B cell (primary cell): ENCODE measurements at regions not wholly inside any gene's neighbourhood (a gene's known extent, or its start where the extent isn't known, plus 50 kb on each side); places are given as distances from the start of the nearest gene placed in this dataset.

ENCODE experiments used
- ATAC-seq: fragments of 200-7000 bp; cut with Tn5 transposase; one replicate; pipeline ENCODE4 v1.10.0; 2021; ENCODE audit warnings: low read depth, mild to moderate bottlenecking, moderate number of reproducible peaks, moderate library complexity
- CTCF ChIA-PET: fragments of 350-600 bp; sonication (Branson Sonifier 250); formaldehyde crosslinking; loops from one replicate; lab custom pipeline; 2021; ENCODE audit warnings: antibody characterized with exemption, inconsistent platforms; lab: Charles Lee
- POLR2A ChIA-PET: fragments of 350-600 bp; sonication (Branson Sonifier 250); formaldehyde crosslinking; loops from one replicate; lab custom pipeline; 2021; ENCODE audit warnings: antibody characterized with exemption; lab: Charles Lee
- DNase-seq: peaks from one replicate; pipeline ENCODE4 v3.0.0; 2013
- H2AFZ ChIP-seq: 2 replicates; pipeline ENCODE4 v1.6.1; 2012; ENCODE audit warnings: mild to moderate bottlenecking, low read depth, low read length; ENCODE audit not compliant: insufficient read depth, poor library complexity, severe bottlenecking
- H3K27ac ChIP-seq, 2 donors: 1 replicate in 1 of 2; 2 replicates in 1 of 2; pipeline ENCODE4 v1.5.1; 2012 to 2013; ENCODE audit warnings: low read length in 2 of 2, mild to moderate bottlenecking in 2 of 2, moderate library complexity in 1 of 2
- H3K27me3 ChIP-seq, 4 experiments: fragments of 200-600 bp in 1 of 4; sonication (generic) in 1 of 4; replicated peaks in 1 of 4; 1 replicate in 2 of 4; 2 replicates in 2 of 4; pipeline versions ENCODE4 v1.6.1 to v1.7.0; 2013 to 2016; ENCODE audit warnings: low read length in 3 of 4, mild to moderate bottlenecking in 2 of 4, mixed read lengths in 1 of 4, moderate library complexity in 1 of 4; ENCODE audit not compliant: insufficient read depth in 4 of 4, control insufficient read depth in 3 of 4; ENCODE audit errors: control extremely low read depth in 1 of 4
- H3K36me3 ChIP-seq, 2 experiments: replicated peaks in 1 of 2; 1 replicate in 1 of 2; 2 replicates in 1 of 2; pipeline versions ENCODE4 v1.6.1 to v1.7.1; 2013; ENCODE audit warnings: low read length in 1 of 2; ENCODE audit not compliant: insufficient read depth in 2 of 2, control insufficient read depth in 1 of 2; ENCODE audit errors: control extremely low read depth in 1 of 2, extremely low read depth in 1 of 2
- H3K4me1 ChIP-seq, 2 donors: fragments of 200-600 bp in 1 of 2; sonication (generic) in 1 of 2; 1 replicate in 1 of 2; 2 replicates in 1 of 2; pipeline versions ENCODE4 v1.5.1 to v1.6.1; 2013 to 2017; ENCODE audit warnings: low read length in 2 of 2; ENCODE audit not compliant: control insufficient read depth in 2 of 2, insufficient read depth in 2 of 2
- H3K4me2 ChIP-seq: replicated peaks from 2 replicates; pipeline ENCODE3; 2012; ENCODE audit warnings: mild to moderate bottlenecking, low read depth, low read length; ENCODE audit not compliant: poor library complexity, severe bottlenecking
- H3K4me3 ChIP-seq, 5 experiments: fragments of 200-600 bp in 1 of 5; sonication (generic) in 1 of 5; 1 replicate in 3 of 5; 2 replicates in 2 of 5; pipeline versions ENCODE4 v1.5.1 to v1.7.0; 2011 to 2016; ENCODE audit warnings: low read length in 4 of 5, mild to moderate bottlenecking in 4 of 5, low read depth in 2 of 5, control low read depth in 1 of 5, moderate library complexity in 1 of 5; ENCODE audit not compliant: insufficient read depth in 1 of 5; ENCODE audit errors: control extremely low read depth in 1 of 5, extremely low read depth in 1 of 5
- H3K79me2 ChIP-seq: fragments of 200-600 bp; sonication (generic); one replicate; pipeline ENCODE4 v1.6.0; 2016; ENCODE audit warnings: low read length; ENCODE audit not compliant: control insufficient read depth, insufficient read depth
- H3K9ac ChIP-seq: fragments of 200-600 bp; sonication (generic); 2 replicates; pipeline ENCODE4 v1.6.1; 2017; ENCODE audit warnings: mild to moderate bottlenecking, low read length, moderate library complexity
- H3K9me3 ChIP-seq, 3 donors: one replicate each; pipeline versions ENCODE4 v1.6.1 to v1.7.1; 2013; ENCODE audit warnings: low read length in 2 of 3; ENCODE audit not compliant: control insufficient read depth in 2 of 3, insufficient read depth in 1 of 3; ENCODE audit errors: control extremely low read depth in 1 of 3
- H4K20me1 ChIP-seq: 2 replicates; pipeline ENCODE4 v1.6.0; 2012; ENCODE audit warnings: mild to moderate bottlenecking, low read length; ENCODE audit not compliant: insufficient read depth, control insufficient read depth, poor library complexity, severe bottlenecking
- H3K27ac Mint-ChIP-seq: one replicate; pipeline ENCODE4 v1.8.0; 2021; ENCODE audit warnings: mixed read lengths
- H3K27me3 Mint-ChIP-seq: one replicate; pipeline ENCODE4 v1.8.0; 2021; ENCODE audit warnings: mixed read lengths
- H3K4me1 Mint-ChIP-seq: one replicate; pipeline ENCODE4 v1.8.0; 2021; ENCODE audit warnings: mixed read lengths
- H3K4me3 Mint-ChIP-seq: one replicate; pipeline ENCODE4 v1.8.0; 2021; ENCODE audit warnings: mixed read lengths
- H3K9me3 Mint-ChIP-seq: one replicate; pipeline ENCODE4 v1.8.0; 2022; ENCODE audit warnings: mixed read lengths; ENCODE audit not compliant: insufficient read depth
- CTCF ChIP-seq: fragments of 200-600 bp; IDR thresholded peaks from one replicate; pipeline ENCODE4 v1.8.0; 2022; ENCODE audit warnings: antibody characterized with exemption, mild to moderate bottlenecking
- EZH2 ChIP-seq: IDR thresholded peaks from 2 replicates; pipeline ENCODE4 v1.6.1; 2012; ENCODE audit warnings: borderline replicate concordance, low read depth, mild to moderate bottlenecking, moderate library complexity, low read length; ENCODE audit not compliant: insufficient read depth, poor library complexity, severe bottlenecking
- WGBS: methylation state at CpG from one replicate; pipeline ENCODE4 v1.1.5; 2013; ENCODE audit warnings: missing lambda C conversion rate; ENCODE audit not compliant: insufficient coverage; 5-methylcytosine and 5-hydroxymethylcytosine counted together
- intact Hi-C: fragments of 100-400 bp; cut with micrococcal nuclease; formaldehyde crosslinking; loops from one replicate; pipeline ENCODE4 v1.10.0; 2022

GRCh38 chr2:201968476-201968875 lies 65.2 kb upstream of the FZD7 start:
- ChIA-PET POLR2A (no interaction called here), CTCF (no interaction called here)
- Mint-ChIP-seq H3K4me3 (no peak overlapping the region), H3K4me1 (no peaks in the 10 kb centered on the region), H3K27ac (no peak overlapping the region), H3K27me3 (peaks cover 13% of the 10 kb centered on the region), H3K9me3 (peaks cover 3% of the 10 kb centered on the region)
- Histone ChIP-seq H3K27ac (no peak overlapping the region), H3K79me2 (no peaks in the 10 kb centered on the region), H3K4me2 (no peak overlapping the region), H3K27me3 (peaks cover 0 to 13% (median 0%) of the 10 kb centered on the region in 4 experiments), H3K36me3 (no peaks in the 10 kb centered on the region), H3K9ac (no peak overlapping the region), H2AFZ (no peak overlapping the region), H3K9me3 (peaks cover 0 to 12% (median 0%) of the 10 kb centered on the region in 3 donors), H4K20me1 (no peaks in the 10 kb centered on the region), H3K4me3 (no peak overlapping the region), H3K4me1 (no peaks in the 10 kb centered on the region)
- TF ChIP-seq EZH2 (no peak), CTCF (no peak)
- ATAC-seq (no peak), DNase-seq (no peak)
- 90% methylated on average over 10 of the region's 10 CpGs for WGBS
- intact Hi-C loops: no loop called here

- Mint-ChIP-seq H3K27ac (no peak overlapping the region), H3K27me3 (peaks cover 13% of the 10 kb centered on the region), H3K9me3 (peaks cover 3% of the 10 kb centered on the region), H3K4me3 (no peak overlapping the region), H3K4me1 (no peaks in the 10 kb centered on the region)
- Histone ChIP-seq H3K9ac (no peak overlapping the region), H3K27me3 (peaks cover 0 to 13% (median 0%) of the 10 kb centered on the region in 4 experiments), H3K4me3 (no peak overlapping the region), H4K20me1 (no peaks in the 10 kb centered on the region), H3K36me3 (no peaks in the 10 kb centered on the region), H3K27ac (no peak overlapping the region), H3K79me2 (no peaks in the 10 kb centered on the region), H3K9me3 (peaks cover 0 to 12% (median 0%) of the 10 kb centered on the region in 3 donors), H3K4me2 (no peak overlapping the region), H3K4me1 (no peaks in the 10 kb centered on the region), H2AFZ (no peak overlapping the region)
- DNase-seq (no peak), ATAC-seq (no peak)
- CTCF ChIA-PET: interaction anchor here (0.6 to 1.2 kb wide), 2 partner anchors 52 to 109 kb away, joined by 3 to 5 read pairs; no protein-coding TSS in a partner anchor
- intact Hi-C loops: no loop called here
- TF ChIP-seq EZH2 (no peak), CTCF (no peak)
- WGBS: 78% methylated on average over 12 of the region's 14 CpGs
- POLR2A ChIA-PET: no interaction called here
Measured at GRCh38 chr2:201969241-201969937, 64.3 kb upstream of the FZD7 start.
